ENCODE measurements at regions not wholly inside any gene's neighbourhood (a gene's known extent, or its start where the extent isn't known, plus 50 kb on each side); places are given as distances from the start of the nearest gene placed in this dataset.

DNA sequence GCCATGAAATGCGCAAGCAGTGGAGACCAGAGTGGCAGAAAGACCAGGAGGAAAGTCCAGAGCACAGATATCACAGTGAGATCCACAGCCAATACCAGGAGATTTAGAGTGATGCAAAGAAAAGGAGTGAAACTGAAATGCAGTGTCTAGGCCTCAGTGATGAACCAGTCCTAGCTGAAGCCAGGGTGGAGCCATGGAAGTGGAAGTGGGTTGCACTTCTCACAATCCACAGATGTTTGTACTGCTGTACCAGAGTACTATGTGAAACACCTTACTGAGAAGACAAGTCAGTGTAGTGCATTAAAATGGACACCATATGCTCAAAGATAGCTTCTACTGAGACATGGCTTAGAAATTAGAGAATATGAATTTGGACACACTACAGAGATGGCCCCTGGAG is 403.3 kb downstream of the HNRNPD start:
- H3K4me1 ChIP-seq (ENCODE audit: low read depth) = no peaks in the 10 kb centered on the region
- DNase-seq (ENCODE audit: low read depth in 1 of 2, low spot score in 1 of 2) = no peak
- no peak overlapping the region for H3K27ac ChIP-seq
- no peak overlapping the region for H3K4me3 ChIP-seq
- no peaks in the 10 kb centered on the region for H3K36me3 ChIP-seq
- H3K27me3 ChIP-seq = no peaks in the 10 kb centered on the region
- TF ChIP-seq, protein P1, sequence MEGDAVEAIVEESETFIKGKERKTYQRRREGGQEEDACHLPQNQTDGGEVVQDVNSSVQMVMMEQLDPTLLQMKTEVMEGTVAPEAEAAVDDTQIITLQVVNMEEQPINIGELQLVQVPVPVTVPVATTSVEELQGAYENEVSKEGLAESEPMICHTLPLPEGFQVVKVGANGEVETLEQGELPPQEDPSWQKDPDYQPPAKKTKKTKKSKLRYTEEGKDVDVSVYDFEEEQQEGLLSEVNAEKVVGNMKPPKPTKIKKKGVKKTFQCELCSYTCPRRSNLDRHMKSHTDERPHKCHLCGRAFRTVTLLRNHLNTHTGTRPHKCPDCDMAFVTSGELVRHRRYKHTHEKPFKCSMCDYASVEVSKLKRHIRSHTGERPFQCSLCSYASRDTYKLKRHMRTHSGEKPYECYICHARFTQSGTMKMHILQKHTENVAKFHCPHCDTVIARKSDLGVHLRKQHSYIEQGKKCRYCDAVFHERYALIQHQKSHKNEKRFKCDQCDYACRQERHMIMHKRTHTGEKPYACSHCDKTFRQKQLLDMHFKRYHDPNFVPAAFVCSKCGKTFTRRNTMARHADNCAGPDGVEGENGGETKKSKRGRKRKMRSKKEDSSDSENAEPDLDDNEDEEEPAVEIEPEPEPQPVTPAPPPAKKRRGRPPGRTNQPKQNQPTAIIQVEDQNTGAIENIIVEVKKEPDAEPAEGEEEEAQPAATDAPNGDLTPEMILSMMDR (IDR thresholded peaks at IDR 0.05; ENCODE audit: low read depth, low read length) = no peak
- H3K9me3 ChIP-seq (ENCODE audit: low read depth) = no peaks in the 10 kb centered on the region

DNA sequence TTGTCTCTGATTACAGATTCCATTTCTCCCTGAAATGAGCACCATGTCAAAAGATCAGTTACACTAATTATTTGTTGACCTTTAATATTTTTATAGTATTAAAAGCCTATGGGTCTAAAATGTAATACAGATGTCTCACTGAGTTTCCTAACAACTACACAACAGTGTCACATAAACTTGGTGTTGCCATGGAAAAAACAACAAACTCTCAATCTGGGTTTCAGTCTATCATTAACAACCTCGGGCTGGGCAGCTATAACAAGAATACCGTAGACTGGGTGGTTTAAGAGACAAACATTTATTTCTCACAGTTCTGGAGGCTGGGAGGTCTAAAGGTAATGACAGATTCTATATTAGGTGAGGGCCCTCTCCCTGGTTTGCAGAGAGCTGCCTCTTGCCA is 407.1 kb downstream of the HNRNPD start:
- Histone ChIP-seq H3K27ac (no peak overlapping the region), H3K27me3 (no peaks in the 10 kb centered on the region), H3K4me1 (ENCODE audit: low read depth) (no peaks in the 10 kb centered on the region), H3K9me3 (ENCODE audit: low read depth) (no peaks in the 10 kb centered on the region), H3K36me3 (no peaks in the 10 kb centered on the region), H3K4me3 (no peak overlapping the region)
- TF ChIP-seq, protein P1 (IDR thresholded peaks at IDR 0.05; ENCODE audit: low read depth, low read length) = no peak
- no peak for DNase-seq (ENCODE audit: low read depth in 1 of 2, low spot score in 1 of 2)

DNA sequence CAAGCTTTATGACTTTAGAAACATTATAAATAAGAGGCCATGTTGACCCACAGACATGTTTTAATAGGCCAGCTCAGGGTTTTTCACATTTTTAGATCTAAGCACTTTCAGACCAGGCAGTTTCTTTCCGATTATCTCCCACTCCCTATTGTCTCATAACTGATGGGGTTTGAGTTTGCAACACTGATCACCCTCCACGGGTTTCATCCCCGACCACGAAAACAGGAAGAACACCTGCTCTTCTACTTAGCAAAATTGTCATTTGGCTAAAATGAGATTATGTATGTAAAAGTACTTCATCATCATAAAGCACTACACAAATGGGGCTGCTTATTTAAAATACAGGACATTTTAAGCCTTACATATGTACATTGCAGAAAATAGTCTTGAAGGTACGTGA is 407.9 kb downstream of the HNRNPD start:
- Histone ChIP-seq H3K36me3 (no peaks in the 10 kb centered on the region), H3K27me3 (no peaks in the 10 kb centered on the region), H3K27ac (no peak overlapping the region), H3K4me3 (no peak overlapping the region), H3K4me1 (ENCODE audit: low read depth) (peaks cover 3% of the 10 kb centered on the region), H3K9me3 (ENCODE audit: low read depth) (no peaks in the 10 kb centered on the region)
- TF ChIP-seq, protein P1 (IDR thresholded peaks at IDR 0.05; ENCODE audit: low read depth, low read length) = no peak
- DNase-seq (ENCODE audit: low read depth in 1 of 2, low spot score in 1 of 2) = no peak

DNA sequence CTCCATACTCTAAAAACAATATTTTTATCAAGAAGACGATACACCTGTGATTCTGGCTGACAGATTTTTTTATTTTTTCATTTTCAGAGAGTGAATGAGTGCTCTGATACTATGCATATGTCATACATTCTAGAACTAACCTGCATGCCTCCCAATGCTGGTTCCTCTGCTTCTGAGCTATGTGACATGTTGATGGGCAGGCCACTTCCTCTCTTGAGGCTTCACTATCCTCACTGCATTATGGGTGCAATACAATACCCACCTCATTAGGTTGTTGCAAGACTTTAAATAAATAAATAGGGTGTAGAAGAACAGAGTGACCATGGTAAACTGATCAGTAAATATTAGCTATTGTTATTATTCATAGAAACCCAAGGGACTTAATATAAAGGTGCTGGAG is 408.3 kb downstream of the HNRNPD start:
- no peaks in the 10 kb centered on the region for H3K9me3 ChIP-seq (ENCODE audit: low read depth)
- TF ChIP-seq, protein P1 (IDR thresholded peaks at IDR 0.05; ENCODE audit: low read depth, low read length) = no peak
- H3K4me3 ChIP-seq = no peak overlapping the region
- no peak for DNase-seq (ENCODE audit: low read depth in 1 of 2, low spot score in 1 of 2)
- H3K27ac ChIP-seq = no peak overlapping the region
- peaks cover 8% of the 10 kb centered on the region for H3K4me1 ChIP-seq (ENCODE audit: low read depth)
- H3K36me3 ChIP-seq = no peaks in the 10 kb centered on the region
- H3K27me3 ChIP-seq = no peaks in the 10 kb centered on the region

DNA sequence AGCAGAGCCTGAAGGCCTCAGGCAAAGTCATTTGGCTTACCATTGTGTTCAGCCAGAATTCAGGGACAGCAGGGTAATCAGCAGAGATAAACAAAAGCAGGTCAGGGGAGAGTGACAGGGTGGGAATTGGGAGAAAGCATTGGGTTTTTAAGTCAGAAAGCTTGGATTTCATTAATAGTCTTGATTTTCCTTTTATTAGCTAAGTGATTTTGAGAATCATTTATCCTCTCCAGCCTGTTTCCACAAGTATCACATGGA is 410.1 kb downstream of the HNRNPD start:
- TF ChIP-seq, protein P1 (IDR thresholded peaks at IDR 0.05; ENCODE audit: low read depth, low read length) = no peak
- Histone ChIP-seq H3K4me1 (ENCODE audit: low read depth) (peaks cover 8% of the 10 kb centered on the region), H3K4me3 (no peak overlapping the region), H3K36me3 (no peaks in the 10 kb centered on the region), H3K9me3 (ENCODE audit: low read depth) (no peaks in the 10 kb centered on the region), H3K27ac (no peak overlapping the region), H3K27me3 (no peaks in the 10 kb centered on the region)
- DNase-seq (ENCODE audit: low read depth in 1 of 2, low spot score in 1 of 2) = no peak

Measured in cardiac muscle cell (in vitro differentiated cells and primary cell).